GM12875 (cell line): ENCODE measurements at regions not wholly inside any gene's neighbourhood (a gene's known extent, or its start where the extent isn't known, plus 50 kb on each side); places are given as distances from the start of the nearest gene placed in this dataset.
"Not testable (repeated sequence)": the region's sequence is repeated elsewhere in the genome, so short reads cannot be mapped to it uniquely, and the experiment has no call there.

Experiments used
- H3K4me3 ChIP-seq: one replicate; pipeline ENCODE4 v1.5.1; 2011; ENCODE audit warnings: low read depth, low read length, control low read depth
- TF ChIP-seq, protein P1 (sequence below): IDR thresholded peaks from 2 replicates; pipeline ENCODE4 v1.5.1; 2011; ENCODE audit warnings: low read depth, mild to moderate bottlenecking, control low read depth, inconsistent platforms, low read length, moderate library complexity, borderline replicate concordance; ENCODE audit not compliant: insufficient read depth

DNA sequence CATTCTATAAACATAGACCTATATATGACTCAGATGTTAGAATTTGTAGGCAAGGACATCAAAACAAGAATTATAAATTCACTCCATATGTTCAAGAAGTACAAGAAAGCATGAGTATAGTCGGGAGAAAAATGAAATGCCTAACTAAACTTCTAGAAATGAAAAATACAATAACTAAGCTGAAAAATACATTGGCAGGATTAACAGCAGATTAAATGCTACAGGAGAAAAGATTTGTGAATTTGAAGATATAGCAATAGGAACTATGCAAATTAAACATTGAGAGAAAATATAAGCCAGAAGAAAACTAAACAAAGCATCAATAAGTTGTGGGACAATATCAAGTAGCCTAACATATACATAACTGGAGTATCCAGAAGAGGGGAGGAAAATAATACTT, 55.3 kb upstream of the PRSS3 start:
- TF ChIP-seq, protein P1, sequence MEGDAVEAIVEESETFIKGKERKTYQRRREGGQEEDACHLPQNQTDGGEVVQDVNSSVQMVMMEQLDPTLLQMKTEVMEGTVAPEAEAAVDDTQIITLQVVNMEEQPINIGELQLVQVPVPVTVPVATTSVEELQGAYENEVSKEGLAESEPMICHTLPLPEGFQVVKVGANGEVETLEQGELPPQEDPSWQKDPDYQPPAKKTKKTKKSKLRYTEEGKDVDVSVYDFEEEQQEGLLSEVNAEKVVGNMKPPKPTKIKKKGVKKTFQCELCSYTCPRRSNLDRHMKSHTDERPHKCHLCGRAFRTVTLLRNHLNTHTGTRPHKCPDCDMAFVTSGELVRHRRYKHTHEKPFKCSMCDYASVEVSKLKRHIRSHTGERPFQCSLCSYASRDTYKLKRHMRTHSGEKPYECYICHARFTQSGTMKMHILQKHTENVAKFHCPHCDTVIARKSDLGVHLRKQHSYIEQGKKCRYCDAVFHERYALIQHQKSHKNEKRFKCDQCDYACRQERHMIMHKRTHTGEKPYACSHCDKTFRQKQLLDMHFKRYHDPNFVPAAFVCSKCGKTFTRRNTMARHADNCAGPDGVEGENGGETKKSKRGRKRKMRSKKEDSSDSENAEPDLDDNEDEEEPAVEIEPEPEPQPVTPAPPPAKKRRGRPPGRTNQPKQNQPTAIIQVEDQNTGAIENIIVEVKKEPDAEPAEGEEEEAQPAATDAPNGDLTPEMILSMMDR, result no peak

DNA sequence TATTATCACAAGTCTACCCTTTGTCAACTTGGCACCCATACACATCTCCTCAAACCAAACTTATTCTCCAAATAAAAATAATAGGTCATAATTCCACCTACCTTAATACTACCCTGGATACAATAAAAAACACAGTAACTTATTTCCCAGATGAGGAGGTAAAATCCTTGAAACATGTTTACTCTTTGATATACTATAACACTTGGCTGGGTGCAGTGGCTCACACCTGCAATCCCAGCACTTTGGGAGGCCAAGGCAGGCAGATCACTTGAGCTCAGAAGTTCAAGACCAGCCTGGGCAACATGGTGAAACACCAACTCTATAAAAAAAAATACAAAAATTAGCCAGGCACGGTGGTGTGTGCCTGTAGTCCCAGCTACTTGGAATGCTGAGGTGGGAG, 54.4 kb upstream of the PRSS3 start:
- H3K4me3 ChIP-seq, result not testable (repeated sequence)

More for the DNA sequence above, 55.3 kb upstream of the PRSS3 start:
- H3K4me3 ChIP-seq, result no peak overlapping the region

DNA sequence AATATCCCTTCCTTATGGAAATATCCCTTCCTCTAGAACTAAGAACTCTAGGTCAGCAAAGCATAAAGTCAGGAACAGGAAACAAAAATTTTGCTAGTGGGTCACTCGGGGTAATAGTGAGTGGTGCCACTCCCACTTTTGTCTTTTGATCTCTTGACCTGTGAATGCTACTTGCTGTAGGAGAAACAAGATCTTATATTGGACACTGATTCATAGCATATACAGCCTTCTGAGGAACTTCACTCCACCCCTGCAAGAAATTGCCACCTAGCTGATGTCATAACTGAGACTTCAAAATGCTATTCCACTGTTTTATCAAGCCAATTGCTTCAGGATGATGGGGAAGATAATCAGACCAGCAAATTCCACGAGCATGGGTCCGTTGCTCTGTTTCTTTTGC, 53.3 kb upstream of the PRSS3 start:
- TF ChIP-seq, protein P1, result no peak
- H3K4me3 ChIP-seq, result no peak overlapping the region

DNA sequence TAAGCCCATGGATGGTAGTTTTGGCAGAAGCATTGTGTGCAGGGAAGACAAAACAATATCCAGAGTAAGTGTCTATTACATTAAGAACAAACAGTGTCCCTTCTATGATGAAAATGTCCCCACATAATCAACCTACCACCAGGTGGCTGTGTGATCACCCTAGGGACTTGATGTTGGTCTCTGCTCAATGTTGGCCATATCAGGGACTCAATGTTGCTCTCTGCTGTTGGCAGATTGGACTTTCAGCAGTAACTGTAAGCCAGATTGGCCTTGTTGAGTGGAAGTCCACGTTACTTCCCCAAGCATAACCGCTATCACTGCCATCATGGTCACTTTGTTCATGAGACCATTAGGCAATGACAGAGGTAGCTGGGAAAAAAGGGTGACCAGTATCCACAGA, 52.8 kb upstream of the PRSS3 start:
- H3K4me3 ChIP-seq, result no peak overlapping the region
- TF ChIP-seq, protein P1, result no peak
